ENCODE measurements at regions not wholly inside any gene's neighbourhood (a gene's known extent, or its start where the extent isn't known, plus 50 kb on each side); places are given as distances from the start of the nearest gene placed in this dataset.
A peak's percentile ranks its signal among the peaks of the same experiment; 100 is the strongest.

DNA sequence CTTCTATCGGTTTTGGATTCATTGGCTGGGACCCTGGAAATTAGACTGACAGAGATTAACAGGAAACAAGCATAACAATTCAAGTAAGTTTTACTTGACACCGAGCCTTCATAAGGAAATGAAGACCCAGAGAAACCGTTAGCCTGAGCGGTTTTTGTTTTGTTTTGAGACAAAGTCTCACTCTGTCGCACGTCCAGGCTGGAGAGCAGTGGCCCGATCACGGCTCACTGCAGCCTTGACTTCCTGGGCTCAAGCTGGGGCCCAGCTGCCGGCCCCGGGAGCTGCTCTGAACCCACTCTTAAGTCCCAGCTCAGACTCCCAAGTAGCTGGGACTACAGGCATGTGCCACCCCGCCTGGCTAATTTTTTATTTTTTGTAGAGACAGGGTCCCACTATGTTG lies 321.3 kb downstream of the SEC14L1 start:
- DNase-seq: no peak

DNA sequence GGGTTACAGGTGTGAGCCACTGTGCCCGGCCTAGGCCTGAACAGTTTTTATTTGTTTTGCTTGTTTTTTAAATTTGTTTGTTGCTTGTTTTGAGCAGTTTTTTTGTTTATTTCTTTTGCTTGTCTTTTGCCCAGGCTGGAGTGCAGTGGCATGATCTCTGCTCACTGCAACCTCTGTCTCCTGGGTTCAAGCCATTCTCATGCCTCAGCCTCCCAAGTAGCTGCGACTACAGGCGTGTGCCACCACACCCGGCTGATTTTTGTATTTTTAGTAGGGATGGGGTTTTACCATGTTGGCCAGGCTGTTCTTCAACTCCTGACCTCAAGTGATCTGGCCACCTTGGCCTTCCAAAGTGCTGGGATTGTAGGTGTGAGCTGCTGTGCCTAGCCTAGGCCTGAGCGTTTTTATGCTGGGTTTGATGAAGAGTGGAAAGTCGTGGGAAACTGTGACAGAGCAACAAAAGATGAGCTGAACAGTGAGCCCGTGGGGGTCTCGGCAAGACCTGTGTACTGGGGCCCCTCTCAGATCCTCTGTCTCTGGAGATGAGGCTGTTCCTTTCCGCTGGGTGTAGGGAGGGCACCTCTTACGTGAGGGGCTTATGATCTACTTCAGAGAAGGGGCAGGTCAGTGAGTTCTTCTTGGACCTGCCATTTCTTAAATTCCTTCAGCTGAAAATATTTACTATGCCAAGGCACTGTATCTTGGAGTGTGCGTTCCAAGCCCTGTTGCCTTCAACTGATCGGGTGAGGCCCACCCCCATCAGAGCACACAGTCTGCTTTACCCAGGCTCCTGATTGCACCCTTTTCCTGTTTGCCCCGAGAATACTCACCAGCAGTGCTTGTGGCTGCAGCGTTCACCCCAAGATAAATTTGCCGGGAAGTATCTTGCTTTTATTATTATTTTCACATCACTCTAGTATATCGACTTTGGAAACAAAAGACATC lies 322.1 kb downstream of the SEC14L1 start:
- no peak for DNase-seq

DNA sequence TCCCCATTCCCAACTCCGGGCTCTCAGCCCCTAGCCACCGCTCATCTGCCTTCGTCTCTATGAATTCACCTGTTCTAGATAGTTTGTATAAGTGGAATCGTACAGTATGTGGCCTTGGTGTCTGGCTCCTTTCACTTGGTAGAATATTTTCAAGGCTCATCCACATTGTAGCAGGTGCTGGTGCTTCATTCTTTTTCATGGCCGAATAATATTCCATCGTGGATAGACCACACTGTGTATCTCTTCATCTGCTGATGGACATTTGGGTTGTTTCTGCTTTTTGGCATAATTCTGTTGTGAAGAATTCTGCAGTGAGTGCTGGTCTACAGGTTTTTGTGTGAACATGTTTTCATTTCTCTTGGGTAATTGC lies 324.2 kb downstream of the SEC14L1 start:
- no peak for DNase-seq

DNA sequence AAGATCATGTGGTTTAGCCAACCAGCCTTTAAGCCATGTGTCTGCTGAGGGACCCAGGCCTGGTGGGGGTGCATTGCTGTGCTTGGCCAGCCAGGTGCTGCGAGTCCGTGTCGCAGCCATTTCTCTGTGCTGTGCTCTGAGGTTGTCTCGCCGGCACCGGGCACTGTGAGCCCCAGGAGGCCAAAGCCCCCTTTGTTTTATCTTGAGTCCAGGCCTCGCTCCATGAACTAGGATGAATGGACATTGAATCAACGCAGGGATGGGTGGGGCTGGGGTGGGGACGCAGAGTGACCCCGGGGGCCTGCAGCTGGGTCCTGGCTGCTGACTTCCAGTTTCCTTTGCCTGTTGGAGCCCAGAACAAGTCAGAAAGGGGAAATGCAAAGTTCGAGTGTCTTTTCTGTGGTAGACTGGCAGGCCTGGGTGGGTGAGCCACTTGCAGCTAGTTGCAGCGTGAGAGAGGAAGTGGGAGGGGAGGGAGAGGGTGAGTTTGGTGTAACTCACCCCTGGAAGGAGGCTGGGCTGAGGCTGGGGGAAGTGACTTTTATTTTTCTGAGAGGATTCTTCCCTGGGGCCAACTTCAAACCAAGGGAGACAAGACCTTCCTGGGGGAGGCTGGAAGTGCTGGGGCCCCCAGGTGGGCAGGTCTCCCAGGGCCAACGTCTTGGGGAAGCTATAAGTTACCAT lies 324.7 kb downstream of the SEC14L1 start:
- DNase-seq: no peak

DNA sequence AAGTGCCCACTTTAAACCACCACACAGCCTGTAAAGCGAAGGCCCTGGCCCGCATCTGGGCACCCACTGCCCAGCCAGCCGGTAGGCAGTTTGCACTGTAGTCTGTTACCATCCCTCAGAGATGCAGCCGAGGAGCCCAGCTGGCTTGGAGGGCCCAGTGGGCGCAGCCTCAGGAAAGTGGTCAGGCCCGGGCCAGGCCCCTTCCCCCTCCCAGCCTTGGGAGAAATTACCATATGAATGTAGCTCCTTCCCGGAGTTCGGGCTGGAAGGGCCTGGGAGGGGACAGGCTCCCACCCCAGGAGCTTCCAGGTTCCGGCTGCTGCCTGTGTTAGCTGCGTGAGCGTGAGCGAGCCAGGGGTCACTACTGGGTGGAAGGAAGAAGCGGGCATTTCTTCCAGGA lies 325.4 kb downstream of the SEC14L1 start:
- no peak for DNase-seq

DNA sequence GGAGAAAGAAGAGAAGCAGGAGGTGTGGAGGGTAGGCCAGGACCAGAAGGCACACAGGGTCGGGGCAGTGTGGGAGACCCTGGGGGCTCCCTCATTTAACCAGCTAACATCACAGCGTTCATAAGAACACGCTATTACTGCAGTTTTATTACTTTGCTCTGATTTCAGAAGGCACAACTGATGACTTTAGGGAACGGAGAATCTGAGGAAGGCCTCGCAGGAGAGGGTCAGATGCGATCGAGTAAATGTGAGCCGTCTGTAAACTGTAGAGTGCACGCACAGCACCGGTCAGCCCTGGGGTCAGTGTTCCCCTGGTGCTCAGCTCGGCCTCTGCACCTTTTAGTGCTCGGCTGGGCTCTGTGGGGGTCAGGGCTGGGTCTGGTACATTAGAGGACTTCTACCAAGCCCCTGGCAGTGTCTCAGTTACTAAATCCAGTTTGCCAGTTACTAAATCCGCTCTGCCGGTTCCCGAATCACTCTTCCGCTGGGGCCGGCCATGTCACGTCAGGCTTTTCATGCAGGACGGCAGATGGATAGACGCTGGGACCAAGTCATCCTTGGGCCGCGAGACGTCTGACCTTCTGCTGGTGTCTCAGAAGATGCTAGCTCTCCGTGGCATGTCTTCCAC lies 325.9 kb downstream of the SEC14L1 start:
- DNase-seq: no peak

DNA sequence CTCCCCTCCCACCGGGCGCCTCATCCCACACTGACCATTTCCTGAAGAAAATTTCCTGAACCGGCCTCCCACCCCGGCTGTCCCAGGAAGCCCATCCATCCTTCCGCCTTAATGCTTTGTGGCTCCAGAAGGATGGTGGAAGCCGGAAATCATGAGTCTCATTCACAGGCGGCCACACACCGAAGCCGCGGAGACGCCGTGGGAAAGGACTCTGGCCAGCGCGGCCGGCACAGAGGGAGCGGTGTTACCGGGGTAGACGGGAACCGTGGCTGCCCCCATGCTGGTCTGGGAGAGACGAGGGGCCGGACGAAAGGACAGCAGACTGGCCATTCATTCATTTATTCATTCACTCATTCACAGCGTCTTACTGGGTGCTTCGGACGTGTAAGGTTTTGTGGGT lies 326.8 kb downstream of the SEC14L1 start:
- no peak for DNase-seq

DNA sequence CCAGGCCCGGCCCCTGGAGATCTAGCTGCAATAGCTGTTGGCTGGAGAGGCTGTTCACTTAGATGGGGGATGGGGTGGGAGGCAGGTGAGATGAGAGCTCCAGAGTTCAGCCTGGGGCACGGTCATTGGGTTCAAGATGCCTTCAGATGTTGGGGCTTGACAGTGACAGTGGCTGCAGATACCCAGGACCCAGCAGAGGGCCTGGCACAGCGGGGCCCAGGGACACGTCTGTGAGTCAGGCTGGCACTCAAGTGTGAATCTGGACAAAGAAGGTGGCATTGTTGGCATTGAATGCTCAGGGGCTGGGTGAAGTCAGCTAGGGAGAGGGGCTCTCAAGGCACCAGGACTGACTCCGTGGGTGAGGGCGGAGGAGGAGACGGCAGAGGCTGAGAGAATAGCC lies 328.1 kb downstream of the SEC14L1 start:
- no peak for DNase-seq

DNA sequence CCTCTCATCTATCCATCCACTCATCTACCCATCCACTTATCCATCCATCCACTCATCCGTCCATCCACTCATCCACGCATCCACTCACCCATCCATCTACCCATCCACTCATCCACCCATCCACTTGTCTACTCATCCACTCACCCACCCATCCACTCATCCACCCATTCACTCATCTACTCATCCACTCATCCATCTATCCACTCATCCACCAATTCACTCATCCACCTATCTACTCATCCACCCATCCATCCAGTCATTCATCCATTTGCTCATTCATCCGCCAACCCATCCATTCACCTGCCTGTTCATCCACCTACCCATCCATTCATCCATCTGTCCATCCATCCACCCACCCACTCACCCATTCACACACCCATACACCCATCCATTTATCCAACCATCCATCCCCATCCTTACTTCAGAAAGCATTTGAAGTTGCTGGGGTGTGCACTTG lies 329.6 kb downstream of the SEC14L1 start:
- DNase-seq: no peak

DNA sequence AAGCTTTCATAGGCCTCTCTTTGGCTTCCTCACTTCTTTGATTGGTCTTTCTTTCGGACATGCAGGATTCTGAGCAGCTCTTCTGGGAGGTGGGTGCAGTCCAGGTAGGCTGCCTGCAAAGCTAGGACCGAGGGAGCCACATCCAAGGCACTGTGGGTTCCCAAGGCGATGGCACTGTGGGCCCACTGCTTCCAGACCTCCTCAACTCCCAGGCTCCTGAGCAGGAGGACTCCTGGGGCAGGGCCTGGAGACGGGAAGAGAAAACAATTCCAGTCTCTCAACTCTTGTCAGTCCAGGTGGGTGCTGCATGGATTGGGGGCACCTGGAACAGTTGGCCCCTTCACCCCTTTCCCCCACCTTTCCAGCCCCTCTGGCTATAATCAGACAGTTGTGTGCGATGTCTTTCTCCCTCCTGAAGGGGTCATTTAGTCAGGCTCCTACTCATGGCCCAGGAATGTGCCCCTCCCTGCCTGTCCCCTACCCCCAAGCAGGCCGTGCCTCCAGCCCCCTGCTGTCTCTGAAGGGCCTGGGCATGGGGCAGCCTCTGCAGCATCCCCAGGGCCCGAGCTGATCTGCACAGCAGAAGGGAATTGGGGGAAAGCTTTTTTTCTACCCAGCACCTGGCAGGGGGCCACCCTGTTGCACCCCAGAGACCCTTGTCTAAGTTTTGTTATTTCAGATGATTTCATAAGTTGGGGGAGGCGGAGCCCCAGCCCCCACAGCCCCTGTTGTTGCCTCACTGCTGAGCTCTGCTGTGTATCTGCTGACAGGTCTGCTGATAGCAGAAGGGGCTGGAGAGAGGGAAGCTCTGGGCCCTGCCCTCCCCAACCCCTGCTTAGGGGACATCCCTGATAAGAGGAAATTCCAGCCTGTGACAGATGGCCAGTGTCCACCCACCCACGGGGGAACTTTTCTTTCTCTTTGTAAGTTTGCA lies 330.3 kb downstream of the SEC14L1 start:
- DNase-seq: no peak

DNA sequence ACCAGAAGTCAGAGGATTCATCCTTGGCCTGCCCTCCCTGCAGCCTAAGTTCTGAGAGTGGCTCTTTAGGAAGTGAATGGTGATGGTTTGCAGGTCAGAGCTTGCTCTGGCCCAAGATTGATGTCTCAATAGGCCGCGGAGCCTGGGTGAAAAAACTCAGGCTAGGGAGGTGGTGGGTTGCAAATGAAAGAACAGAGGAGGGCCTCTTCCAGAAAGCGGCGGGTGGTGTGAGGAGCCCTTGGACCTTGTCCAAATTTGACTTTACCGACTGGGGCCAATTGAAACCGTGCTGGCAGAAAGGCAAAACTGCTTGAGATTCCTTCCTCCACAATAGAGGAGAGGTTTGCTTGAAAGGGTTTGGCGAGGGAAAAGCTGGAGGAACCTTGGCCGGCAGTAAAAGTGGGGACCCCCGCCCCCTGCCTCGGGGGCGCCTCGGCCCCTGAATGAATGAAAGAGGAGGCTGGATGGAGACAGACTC lies 331.3 kb downstream of the SEC14L1 start:
- no peak for DNase-seq

DNA sequence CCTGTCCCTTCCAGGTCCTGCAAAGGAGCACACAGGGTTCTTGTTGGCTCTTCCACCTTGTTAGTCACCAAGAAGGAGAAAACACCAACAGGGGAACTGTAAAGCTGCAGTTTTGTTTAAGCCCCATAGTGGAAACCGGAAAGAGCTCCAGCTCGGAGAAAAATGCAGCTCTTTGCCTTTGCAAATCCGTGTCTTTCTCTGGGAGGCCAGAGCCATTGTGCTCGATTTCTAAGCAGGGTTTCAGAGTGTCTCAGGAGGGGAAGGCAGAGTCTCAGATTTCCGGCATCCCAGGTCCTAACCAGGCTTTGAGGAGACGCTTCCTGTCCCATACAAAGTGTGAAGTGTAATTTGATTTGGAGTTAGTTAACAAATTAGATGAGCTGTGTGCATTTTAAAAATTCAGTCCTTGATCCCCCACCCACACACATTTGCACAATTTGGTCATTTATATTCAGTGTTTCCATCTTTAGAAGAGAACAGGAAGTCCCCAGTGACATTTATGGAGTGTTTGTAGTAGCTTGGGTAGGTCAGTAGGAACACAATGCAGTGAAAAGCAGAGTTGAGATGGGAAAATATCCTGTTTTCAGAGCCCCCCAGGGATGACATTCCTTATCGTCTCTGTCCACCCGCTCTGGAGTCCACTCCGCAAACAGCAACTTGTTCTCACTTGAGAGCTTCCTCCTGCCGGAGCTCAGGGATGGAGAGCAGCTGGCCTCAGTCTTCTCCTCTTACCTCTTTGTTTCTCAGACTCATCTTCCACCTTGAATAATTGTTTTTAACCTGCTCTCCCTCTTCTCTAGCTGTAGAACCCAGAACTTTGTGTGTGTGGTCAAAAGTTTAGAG lies 331.9 kb downstream of the SEC14L1 start:
- DNase-seq: no peak

DNA sequence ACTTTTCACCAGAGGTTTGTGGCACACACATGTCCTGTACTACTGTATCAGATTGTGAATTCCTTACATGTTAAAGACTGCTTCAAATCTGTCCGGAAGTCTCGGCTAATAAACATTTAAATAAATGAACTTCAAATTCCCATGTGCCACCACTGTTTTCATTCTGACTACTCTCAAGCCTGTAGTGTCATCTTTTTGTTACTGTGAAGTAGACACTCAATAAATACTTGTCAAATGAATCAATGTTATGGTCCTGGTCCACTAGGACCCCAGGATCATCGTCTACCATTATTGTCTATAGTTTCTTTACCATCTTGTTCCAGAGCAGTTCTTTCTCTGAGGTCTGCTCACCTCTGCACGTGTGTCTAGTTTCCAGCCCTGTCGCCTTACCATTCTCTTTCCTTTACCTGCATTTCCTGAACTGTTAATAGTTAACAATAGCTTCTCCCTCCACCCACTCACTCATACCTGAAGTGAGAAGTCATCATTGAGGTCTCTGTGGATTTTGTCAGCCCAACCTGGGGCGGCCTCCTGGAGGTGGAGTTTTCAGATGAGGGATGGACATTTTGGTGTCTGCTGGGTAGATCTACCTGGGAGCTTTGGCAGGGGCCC lies 333.0 kb downstream of the SEC14L1 start:
- no peak for DNase-seq

DNA sequence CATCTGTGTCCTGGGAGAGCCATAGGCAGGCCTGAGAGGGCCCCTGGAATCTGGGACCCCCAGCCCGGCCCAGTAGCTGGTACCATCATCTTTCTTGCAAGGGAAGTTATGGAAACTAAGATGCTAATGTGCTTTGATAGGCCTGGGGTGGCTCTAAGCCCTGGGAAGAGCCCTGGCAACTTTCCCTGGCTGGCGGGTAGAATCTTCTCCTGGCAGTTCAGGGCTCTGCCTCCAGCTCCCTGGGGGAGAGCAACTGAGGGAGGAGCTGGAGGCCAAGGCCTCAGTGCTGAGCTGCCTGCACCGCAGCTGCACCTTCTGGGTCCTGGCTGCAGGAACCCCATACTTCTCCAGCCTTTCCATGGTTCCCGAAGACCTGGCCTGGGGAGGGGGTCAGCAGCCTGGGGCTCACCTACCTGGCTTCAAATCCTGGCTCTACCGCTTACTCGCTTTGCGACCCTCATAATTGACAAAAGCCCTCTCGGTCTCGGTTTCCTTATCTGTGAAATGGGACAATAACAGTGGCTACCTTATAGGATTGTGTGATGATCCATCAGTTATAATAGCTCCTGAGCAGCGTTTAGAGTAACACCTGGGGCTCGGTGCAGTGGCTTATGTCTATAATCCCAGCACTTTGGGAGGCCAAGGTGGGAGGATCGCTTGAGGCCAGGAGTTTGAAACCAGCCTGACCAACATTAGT lies 333.7 kb downstream of the SEC14L1 start:
- no peak for DNase-seq

DNA sequence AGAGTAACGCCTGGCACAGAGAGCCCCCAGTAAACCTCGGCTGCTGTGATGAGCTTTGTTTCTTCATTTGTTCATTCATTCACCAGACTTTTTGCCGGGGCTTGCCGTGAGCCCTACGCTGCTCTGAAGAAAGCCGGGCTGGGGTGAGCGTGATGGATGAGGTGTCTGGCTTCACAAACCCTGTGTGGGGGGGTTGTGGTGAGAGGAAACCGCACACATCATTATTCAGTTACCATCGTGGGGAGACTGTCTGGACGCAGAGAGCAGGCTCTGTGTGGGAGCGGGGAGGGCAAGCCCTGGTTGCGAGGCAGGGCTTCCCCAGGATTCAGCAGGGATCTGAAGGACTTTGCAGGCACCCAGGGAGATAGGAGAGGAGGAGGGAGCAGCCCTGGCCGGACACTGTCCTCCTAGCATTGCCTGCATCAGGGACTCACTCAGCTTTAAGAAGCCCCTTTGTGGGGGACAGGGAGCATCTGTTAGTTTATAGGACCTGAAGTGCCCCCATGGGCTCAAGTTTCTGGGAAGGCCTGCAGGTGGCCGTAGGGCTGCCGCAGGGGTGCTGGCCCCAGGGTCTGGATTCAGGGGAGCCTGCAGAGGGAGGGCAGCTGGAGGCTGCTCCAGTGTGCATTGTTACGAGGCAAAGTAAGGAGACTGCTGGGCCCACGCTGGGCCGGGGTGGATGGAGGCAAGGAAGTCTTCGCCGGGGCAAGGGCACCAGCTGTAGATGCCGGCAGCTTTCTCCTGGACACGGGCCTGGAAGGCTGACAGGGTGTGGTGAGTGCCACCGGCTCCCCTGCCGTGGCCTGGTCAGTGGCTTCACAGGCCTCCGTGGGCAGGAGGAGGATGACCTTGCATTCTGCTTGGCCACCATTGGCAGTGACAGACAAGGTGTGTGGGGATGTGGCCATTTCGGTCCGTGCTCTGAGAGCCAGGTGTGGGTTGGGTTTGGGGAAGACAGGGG lies 334.5 kb downstream of the SEC14L1 start:
- no peak for DNase-seq

DNA sequence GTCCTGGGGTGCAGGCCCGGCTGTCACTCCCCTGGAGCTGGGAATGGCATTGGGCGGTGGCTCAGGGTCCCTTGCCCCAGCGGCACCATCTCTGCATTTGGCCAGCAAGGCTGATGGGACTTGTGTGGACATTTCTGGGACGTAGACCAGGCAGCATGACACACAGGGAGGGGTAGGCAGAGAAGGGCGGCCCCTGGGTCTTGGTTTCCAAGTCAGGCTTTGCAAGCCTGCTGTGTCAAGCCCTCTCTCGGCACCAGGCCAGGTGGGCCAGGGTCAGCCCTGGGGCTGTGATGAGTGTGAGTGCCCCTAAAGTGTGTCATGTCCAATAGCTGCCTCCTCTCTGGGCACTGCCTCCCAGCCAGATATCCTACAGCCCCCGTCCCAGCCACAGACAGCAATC lies 335.2 kb downstream of the SEC14L1 start:
- no peak for DNase-seq

DNA sequence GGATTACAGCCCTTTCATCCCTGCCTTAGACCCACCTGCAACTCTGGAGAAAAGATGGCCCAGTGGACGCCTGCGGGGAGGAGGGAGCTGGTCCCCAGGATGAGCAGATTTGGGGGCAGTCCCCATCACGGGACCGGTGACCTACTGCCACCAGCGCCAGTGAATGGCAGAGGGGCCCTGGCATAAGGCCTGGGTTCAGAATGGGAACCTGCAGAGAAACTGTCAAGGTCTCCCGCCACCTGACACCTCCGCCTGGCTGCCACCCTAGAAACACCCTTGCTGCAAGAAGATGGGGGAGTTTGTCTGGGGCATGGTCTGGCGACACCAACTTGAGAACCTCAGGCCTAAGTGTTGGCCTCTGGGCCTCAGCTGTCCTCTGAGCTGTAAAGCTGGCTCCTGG lies 335.7 kb downstream of the SEC14L1 start:
- DNase-seq: no peak

DNA sequence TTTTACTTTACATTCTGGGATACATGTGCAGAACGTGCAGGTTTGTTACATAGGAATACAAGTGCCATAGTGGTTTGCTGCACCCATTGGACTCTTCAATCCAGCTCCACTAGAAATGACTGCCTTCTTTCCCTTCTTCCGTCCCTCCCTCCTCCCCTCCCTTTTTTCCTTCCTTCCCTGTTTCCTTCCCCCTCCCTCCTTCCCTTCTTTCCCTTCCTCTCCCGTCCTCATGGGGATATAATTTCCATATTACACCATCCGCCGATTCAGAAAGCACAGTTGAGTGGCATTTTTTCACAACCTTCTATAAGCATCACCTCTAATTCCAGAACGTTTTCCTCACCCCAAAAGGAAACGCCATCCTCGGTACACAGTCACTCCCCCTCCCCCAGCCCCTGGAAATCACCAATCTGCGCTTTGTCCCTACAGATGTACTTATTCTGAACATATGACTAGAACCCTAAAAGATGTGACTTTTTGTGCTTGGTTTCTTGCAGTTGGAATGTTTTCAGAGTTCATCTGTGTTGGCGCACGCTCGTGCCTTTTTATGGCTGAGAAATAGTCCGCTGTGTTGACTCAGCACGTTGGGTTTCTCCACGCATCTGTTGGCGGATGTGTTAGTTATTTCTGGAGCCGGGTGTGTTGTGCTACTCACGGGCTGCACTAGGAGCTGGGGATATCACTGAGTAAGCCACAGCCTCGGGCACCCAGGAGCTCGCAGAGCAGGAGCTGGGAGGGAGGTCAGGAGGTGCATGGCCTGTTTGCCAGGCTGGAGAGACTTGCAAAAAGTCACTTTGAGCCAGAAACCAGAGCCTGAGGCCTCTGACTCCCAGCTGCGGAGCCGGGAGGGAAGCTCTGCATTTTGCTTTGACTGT lies 336.4 kb downstream of the SEC14L1 start:
- DNase-seq: peak; percentile 54
